H1 (cell line): ENCODE measurements at regions not wholly inside any gene's neighbourhood (a gene's known extent, or its start where the extent isn't known, plus 50 kb on each side); places are given as distances from the start of the nearest gene placed in this dataset.

Experiments
- CHD7 ChIP-seq: fragments of 300-600 bp; sonication (generic); IDR thresholded peaks from 2 replicates; pipeline ENCODE4 v1.7.1; 2012; ENCODE audit warnings: low read length, moderate library complexity, mild to moderate bottlenecking, inconsistent platforms; ENCODE audit not compliant: insufficient replicate concordance
- EP300 ChIP-seq, 2 experiments: IDR thresholded peaks; 1 replicate in 1 of 2; 2 replicates in 1 of 2; pipeline ENCODE4 v1.6.1; 2011 to 2012; ENCODE audit warnings: low read depth in 2 of 2, low read length in 2 of 2, mild to moderate bottlenecking in 2 of 2, borderline replicate concordance in 1 of 2, inconsistent platforms in 1 of 2, moderate library complexity in 1 of 2
- YY1 ChIP-seq: IDR thresholded peaks from 2 replicates; pipeline ENCODE4 v1.6.1; 2011; ENCODE audit warnings: low read depth, mild to moderate bottlenecking, low read length

- TF ChIP-seq CHD7, result no peak
- TF ChIP-seq EP300 (IDR thresholded peaks at IDR 0.05; ENCODE audit: borderline replicate concordance in 1 of 2, low read depth in 2 of 2, low read length in 2 of 2), result no peak
- TF ChIP-seq YY1, result no peak
Measured at GRCh38 chr3:101081446-101081845, 88.2 kb upstream of the ABI3BP start (continued).
